PC-9 (cell line): ENCODE measurements at regions not wholly inside any gene's neighbourhood (a gene's known extent, or its start where the extent isn't known, plus 50 kb on each side); places are given as distances from the start of the nearest gene placed in this dataset.

Source experiments
- EZH2 ChIP-seq: fragments of 200-600 bp; sonication (generic); IDR thresholded peaks from 2 replicates; pipeline ENCODE4 v1.8.0; 2017; ENCODE audit warnings: antibody characterized with exemption, low read depth
- TF ChIP-seq, protein P1 (sequence below): fragments of 200-600 bp; sonication (generic); conservative IDR thresholded peaks from 2 replicates; pipeline ENCODE4 v1.6.1; 2017; ENCODE audit warnings: mixed run types, antibody characterized with exemption, mild to moderate bottlenecking, moderate library complexity

DNA sequence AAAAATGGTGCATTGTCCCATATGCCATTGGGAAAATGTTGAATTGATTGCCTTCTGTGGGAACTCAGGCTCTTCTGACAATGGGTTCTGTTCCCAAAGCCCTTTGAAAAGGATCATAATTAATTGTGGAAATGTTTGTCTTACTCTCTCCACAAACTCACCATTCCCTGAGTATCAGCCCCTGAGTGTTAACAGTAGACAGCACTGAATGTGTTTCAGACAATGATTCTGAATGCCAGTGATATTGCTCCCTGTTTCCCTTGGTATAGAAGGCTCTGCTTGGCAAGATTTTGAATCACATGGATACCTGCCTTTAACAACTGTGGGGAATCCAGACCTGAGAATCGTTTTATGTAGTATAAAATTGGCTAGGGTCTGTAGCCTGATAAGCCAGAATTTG is 1096.8 kb downstream of the ADGRL2 start:
- TF ChIP-seq, protein P1, sequence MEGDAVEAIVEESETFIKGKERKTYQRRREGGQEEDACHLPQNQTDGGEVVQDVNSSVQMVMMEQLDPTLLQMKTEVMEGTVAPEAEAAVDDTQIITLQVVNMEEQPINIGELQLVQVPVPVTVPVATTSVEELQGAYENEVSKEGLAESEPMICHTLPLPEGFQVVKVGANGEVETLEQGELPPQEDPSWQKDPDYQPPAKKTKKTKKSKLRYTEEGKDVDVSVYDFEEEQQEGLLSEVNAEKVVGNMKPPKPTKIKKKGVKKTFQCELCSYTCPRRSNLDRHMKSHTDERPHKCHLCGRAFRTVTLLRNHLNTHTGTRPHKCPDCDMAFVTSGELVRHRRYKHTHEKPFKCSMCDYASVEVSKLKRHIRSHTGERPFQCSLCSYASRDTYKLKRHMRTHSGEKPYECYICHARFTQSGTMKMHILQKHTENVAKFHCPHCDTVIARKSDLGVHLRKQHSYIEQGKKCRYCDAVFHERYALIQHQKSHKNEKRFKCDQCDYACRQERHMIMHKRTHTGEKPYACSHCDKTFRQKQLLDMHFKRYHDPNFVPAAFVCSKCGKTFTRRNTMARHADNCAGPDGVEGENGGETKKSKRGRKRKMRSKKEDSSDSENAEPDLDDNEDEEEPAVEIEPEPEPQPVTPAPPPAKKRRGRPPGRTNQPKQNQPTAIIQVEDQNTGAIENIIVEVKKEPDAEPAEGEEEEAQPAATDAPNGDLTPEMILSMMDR, result no peak
- no peak for TF ChIP-seq EZH2
